ENCODE measurements at regions not wholly inside any gene's neighbourhood (a gene's known extent, or its start where the extent isn't known, plus 50 kb on each side); places are given as distances from the start of the nearest gene placed in this dataset.
A peak's percentile ranks its signal among the peaks of the same experiment; 100 is the strongest.

DNA sequence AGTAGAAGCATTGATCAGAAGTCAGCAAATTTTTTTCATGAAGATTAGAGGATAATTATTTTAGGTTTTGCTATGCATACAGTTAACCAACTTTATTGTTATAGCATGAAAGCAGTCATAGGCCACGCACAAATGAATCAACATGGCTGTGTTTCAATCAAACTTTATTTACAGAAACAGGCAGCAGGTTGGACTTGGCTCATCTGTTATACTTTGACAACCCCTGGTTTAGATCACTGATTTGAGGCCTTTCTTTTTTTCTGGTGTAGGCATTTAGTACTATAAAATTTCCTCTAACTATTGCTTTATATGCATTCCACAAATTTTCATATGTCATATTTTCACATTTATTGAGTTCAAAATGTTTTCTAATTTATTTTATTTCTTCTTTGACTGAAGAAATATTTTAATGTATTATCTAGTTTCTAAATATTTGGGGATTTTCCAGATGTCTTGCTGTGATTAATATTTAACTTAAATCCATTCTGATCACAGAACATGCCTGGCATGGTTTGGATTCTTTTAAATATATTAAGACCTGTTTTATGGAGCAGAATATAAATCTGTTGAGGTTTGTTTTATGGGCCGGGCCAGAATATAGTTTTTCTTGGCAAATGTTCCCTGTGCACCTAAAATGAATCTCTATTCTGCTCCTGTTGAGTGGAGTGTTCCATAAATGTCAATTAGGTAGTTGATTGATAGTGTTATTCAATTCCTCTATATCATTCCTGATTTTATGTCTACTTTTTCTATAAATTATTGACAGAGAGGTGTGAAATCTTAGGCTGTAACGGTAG is 116.3 kb upstream of the KLHL29 start:
- no peaks in the 10 kb centered on the region for H3K9me3 ChIP-seq (ENCODE audit: control insufficient read depth, low read length)
- no peak overlapping the region for H3K4me3 ChIP-seq (ENCODE audit: low read length)
- DNase-seq (ENCODE audit: low read depth), result no peak
- H3K27me3 ChIP-seq (replicated peaks; ENCODE audit: control insufficient read depth, insufficient read depth, low read length), result no peaks in the 10 kb centered on the region
- H3K9ac ChIP-seq (ENCODE audit: low read length), result no peak overlapping the region
- no peaks in the 10 kb centered on the region for H3K36me3 ChIP-seq (ENCODE audit: control insufficient read depth, insufficient read depth, low read length, severe bottlenecking)
- H3K4me1 ChIP-seq (ENCODE audit: control insufficient read depth, insufficient read depth, low read length), result peaks cover 3% of the 10 kb centered on the region

DNA sequence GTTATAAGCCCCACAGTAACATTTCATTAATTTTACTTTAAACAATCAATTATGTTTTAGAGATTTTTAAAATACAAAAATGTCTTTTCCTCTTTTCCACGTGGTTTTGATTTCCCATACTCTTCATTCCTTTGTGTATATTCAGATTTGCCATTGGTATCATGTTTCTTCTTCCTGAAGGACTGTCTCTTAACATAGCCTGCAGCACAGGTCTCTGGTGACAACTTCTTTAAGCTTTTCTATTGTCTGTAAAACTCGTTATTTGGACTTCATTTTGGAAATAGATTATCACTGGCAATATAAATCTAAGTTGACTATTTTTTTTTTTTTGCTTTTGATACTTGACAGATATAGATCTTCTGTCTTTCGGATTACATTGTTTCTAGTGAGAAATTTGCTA is 115.2 kb upstream of the KLHL29 start:
- no peaks in the 10 kb centered on the region for H3K36me3 ChIP-seq (ENCODE audit: control insufficient read depth, insufficient read depth, low read length, severe bottlenecking)
- H3K4me3 ChIP-seq (ENCODE audit: low read length), result no peak overlapping the region
- DNase-seq (ENCODE audit: low read depth), result peak; percentile 72
- no peaks in the 10 kb centered on the region for H3K9me3 ChIP-seq (ENCODE audit: control insufficient read depth, low read length)
- no peaks in the 10 kb centered on the region for H3K27me3 ChIP-seq (replicated peaks; ENCODE audit: control insufficient read depth, insufficient read depth, low read length)
- H3K9ac ChIP-seq (ENCODE audit: low read length), result no peak overlapping the region
- no peaks in the 10 kb centered on the region for H3K4me1 ChIP-seq (ENCODE audit: control insufficient read depth, insufficient read depth, low read length)

DNA sequence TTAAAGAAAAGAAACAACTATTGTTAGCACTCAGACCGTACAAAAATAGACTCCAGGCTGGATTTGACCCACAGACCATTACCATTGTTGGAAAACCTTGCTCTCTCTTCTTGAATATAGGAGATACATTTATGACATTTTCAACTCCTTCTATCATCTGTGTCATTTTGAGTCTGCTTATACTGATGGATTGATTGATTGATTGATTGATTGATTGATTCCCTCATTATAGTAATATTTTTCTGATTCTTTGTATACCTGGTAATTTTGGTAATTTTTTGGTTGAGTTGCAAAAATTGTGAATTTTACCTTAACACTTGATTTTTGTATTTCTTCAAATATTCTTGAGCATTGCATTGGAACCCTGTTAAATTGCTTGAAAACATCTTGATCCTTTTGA is 114.2 kb upstream of the KLHL29 start:
- H3K9ac ChIP-seq (ENCODE audit: low read length), result no peak overlapping the region
- H3K9me3 ChIP-seq (ENCODE audit: control insufficient read depth, low read length), result no peaks in the 10 kb centered on the region
- no peaks in the 10 kb centered on the region for H3K27me3 ChIP-seq (replicated peaks; ENCODE audit: control insufficient read depth, insufficient read depth, low read length)
- H3K36me3 ChIP-seq (ENCODE audit: control insufficient read depth, insufficient read depth, low read length, severe bottlenecking), result no peaks in the 10 kb centered on the region
- no peaks in the 10 kb centered on the region for H3K4me1 ChIP-seq (ENCODE audit: control insufficient read depth, insufficient read depth, low read length)
- H3K4me3 ChIP-seq (ENCODE audit: low read length), result no peak overlapping the region
- DNase-seq (ENCODE audit: low read depth), result no peak

DNA sequence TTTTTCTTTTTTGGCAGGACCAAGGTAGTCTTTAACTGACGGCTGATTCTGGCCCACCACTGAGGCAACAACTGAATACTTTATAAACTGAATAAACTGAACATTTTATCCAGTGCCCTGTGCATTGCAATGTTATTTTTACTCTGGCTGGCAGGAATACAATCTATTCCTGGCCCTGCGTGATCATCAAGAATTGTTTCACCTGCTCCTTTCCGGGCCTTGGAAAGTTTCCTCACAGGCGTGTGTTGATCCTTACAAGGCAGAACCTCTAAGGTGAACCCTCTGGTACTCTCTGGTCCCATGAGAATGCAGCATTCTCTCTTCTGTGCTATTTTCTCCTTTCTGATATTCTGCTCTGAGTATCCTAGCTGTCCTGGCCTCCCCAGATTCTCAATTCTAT is 113.7 kb upstream of the KLHL29 start:
- Histone ChIP-seq H3K4me3 (ENCODE audit: low read length) (no peak overlapping the region), H3K4me1 (ENCODE audit: control insufficient read depth, insufficient read depth, low read length) (no peaks in the 10 kb centered on the region), H3K9ac (ENCODE audit: low read length) (no peak overlapping the region), H3K36me3 (ENCODE audit: control insufficient read depth, insufficient read depth, low read length, severe bottlenecking) (no peaks in the 10 kb centered on the region), H3K9me3 (ENCODE audit: control insufficient read depth, low read length) (no peaks in the 10 kb centered on the region), H3K27me3 (replicated peaks; ENCODE audit: control insufficient read depth, insufficient read depth, low read length) (no peaks in the 10 kb centered on the region)
- no peak for DNase-seq (ENCODE audit: low read depth)

DNA sequence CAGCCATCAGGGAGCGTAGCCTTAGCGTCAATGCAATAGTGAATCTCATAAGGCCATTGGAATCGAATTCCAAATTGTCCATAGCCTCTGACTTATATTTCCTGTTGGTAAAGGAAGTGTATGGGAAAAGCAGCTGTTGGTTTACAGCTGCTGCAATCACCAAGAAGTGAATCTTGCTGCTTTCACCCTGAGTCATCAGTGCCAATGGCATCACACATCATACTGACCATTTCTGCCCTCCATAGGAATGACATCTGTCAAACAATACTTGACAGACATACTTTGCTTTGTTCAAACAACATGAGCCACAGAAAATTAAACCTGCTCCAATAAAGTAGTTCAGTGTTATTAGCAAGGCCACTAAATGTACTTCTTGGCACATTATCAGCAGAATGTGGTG is 111.2 kb upstream of the KLHL29 start:
- Histone ChIP-seq H3K36me3 (ENCODE audit: control insufficient read depth, insufficient read depth, low read length, severe bottlenecking) (no peaks in the 10 kb centered on the region), H3K27me3 (replicated peaks; ENCODE audit: control insufficient read depth, insufficient read depth, low read length) (peaks cover 3% of the 10 kb centered on the region), H3K9ac (ENCODE audit: low read length) (no peak overlapping the region), H3K4me1 (ENCODE audit: control insufficient read depth, insufficient read depth, low read length) (no peaks in the 10 kb centered on the region), H3K4me3 (ENCODE audit: low read length) (no peak overlapping the region), H3K9me3 (ENCODE audit: control insufficient read depth, low read length) (no peaks in the 10 kb centered on the region)
- DNase-seq (ENCODE audit: low read depth), result peak; percentile 11

DNA sequence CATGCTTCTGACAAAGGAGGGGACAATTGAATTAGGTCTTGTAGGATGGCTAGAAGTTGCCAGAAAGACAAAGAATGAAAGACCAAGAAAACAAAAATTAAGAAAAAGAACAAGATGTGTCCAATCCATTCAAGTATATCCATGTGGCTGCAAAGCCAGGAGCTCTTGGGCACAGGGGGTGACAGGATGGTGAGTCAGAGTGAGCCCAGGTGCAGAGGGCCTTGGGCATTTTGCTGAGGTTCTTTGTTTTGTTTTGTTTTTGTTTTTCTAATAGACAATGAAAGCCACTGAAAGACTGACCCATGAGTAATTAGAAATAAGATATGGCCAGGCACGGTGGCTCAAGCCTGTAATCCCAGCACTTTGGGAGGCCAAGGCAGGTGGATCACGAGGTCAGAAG is 104.6 kb upstream of the KLHL29 start:
- Histone ChIP-seq H3K4me3 (ENCODE audit: low read length) (no peak overlapping the region), H3K4me1 (ENCODE audit: control insufficient read depth, insufficient read depth, low read length) (no peaks in the 10 kb centered on the region), H3K9ac (ENCODE audit: low read length) (no peak overlapping the region), H3K9me3 (ENCODE audit: control insufficient read depth, low read length) (no peaks in the 10 kb centered on the region), H3K36me3 (ENCODE audit: control insufficient read depth, insufficient read depth, low read length, severe bottlenecking) (no peaks in the 10 kb centered on the region), H3K27me3 (replicated peaks; ENCODE audit: control insufficient read depth, insufficient read depth, low read length) (peaks cover 3% of the 10 kb centered on the region)
- DNase-seq (ENCODE audit: low read depth), result no peak

DNA sequence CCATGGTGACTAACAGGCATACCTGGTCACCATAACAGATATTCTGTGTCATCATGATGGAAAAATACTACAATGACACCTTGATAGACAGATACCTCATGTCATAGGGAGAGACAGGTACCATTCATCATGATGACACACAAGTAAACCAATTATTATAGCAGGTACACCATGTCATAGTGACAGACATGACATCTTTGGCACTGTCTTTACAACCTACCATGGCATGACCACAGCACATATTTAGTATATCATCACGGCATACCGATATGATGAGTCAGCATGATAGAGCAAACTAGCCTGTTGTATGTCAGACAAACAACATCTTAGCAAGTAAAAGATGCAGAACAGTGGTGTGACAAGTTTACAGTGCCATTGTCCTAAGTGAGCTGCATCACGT is 101.3 kb upstream of the KLHL29 start:
- Histone ChIP-seq H3K9me3 (ENCODE audit: control insufficient read depth, low read length) (no peaks in the 10 kb centered on the region), H3K4me1 (ENCODE audit: control insufficient read depth, insufficient read depth, low read length) (peaks cover 25% of the 10 kb centered on the region), H3K4me3 (ENCODE audit: low read length) (no peak overlapping the region), H3K36me3 (ENCODE audit: control insufficient read depth, insufficient read depth, low read length, severe bottlenecking) (no peaks in the 10 kb centered on the region), H3K9ac (ENCODE audit: low read length) (no peak overlapping the region), H3K27me3 (replicated peaks; ENCODE audit: control insufficient read depth, insufficient read depth, low read length) (no peaks in the 10 kb centered on the region)
- no peak for DNase-seq (ENCODE audit: low read depth)

DNA sequence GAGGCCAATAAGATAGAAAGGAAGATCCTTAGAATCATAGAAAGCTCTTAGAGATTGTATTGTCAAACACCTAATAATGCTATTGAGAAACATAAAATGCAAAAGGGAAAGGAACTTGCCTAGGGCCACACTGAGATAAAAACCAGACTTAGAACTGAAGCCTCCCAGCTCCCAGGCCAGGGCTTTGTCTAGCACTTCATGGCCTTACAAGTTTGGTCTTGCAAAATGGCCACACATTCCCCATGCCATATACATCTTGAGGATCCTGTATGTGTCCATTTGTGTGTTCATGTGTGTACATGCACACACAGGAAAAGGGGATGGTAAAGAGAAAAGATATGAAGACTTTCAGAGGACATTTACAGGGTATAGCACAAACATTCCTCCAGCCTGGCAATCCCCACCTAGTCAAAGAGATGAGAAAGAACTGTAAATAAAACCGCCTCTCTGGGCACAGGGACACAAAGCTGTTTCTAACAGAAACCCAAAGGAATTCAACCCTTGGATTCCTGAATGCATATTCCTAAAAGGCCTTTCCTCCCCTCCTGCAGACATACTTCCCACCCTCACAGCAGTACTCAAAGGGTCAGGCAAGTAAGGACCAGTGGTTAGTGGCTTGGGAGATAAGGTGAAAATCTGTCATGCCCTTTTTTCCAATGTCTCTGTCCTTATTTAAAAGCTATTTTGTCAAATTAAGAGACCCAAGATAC is 99.7 kb upstream of the KLHL29 start:
- Histone ChIP-seq H3K36me3 (ENCODE audit: control insufficient read depth, insufficient read depth, low read length, severe bottlenecking) (no peaks in the 10 kb centered on the region), H3K4me1 (ENCODE audit: control insufficient read depth, insufficient read depth, low read length) (peaks cover 25% of the 10 kb centered on the region), H3K4me3 (ENCODE audit: low read length) (no peak overlapping the region), H3K9me3 (ENCODE audit: control insufficient read depth, low read length) (no peaks in the 10 kb centered on the region), H3K27me3 (replicated peaks; ENCODE audit: control insufficient read depth, insufficient read depth, low read length) (no peaks in the 10 kb centered on the region), H3K9ac (ENCODE audit: low read length) (no peak overlapping the region)
- no peak for DNase-seq (ENCODE audit: low read depth)

DNA sequence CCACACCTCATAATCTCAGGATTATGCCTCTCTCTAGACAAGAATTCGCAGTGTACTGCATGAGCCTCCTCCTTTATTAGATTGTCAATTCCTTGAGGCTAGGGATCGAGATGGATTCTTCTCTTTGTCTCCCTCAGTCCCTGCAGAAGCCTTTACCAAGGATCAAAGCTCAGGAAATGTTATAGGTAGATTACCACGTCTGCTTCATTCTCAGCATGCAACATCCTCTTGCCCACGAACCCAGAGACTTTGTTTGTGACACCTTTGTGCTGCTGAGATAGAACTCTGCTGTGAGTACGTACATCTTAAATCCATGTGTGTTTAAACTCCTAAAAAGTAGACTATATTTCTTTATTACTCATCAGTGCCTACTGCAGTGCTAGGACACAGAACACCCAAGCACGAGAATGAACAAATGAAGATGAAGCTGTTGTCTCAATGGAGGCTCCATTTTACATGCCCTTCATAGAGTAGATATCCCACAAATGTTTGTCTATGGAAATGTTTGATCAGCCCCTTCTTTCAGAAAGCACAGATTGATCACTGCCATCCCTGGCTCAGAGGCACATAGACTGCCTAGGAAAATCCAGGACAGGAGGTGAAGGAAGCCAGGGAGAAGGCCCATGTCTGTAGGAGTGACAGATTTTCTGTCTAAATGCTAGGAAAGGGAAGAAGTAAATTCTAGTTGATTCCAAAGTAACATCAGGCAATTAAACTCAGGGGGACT is 98.8 kb upstream of the KLHL29 start:
- H3K4me3 ChIP-seq (ENCODE audit: low read length), result no peak overlapping the region
- DNase-seq (ENCODE audit: low read depth), result no peak
- no peaks in the 10 kb centered on the region for H3K27me3 ChIP-seq (replicated peaks; ENCODE audit: control insufficient read depth, insufficient read depth, low read length)
- H3K4me1 ChIP-seq (ENCODE audit: control insufficient read depth, insufficient read depth, low read length), result peaks cover 27% of the 10 kb centered on the region
- H3K9ac ChIP-seq (ENCODE audit: low read length), result peak overlapping the region; percentile 63
- H3K36me3 ChIP-seq (ENCODE audit: control insufficient read depth, insufficient read depth, low read length, severe bottlenecking), result no peaks in the 10 kb centered on the region
- H3K9me3 ChIP-seq (ENCODE audit: control insufficient read depth, low read length), result no peaks in the 10 kb centered on the region

DNA sequence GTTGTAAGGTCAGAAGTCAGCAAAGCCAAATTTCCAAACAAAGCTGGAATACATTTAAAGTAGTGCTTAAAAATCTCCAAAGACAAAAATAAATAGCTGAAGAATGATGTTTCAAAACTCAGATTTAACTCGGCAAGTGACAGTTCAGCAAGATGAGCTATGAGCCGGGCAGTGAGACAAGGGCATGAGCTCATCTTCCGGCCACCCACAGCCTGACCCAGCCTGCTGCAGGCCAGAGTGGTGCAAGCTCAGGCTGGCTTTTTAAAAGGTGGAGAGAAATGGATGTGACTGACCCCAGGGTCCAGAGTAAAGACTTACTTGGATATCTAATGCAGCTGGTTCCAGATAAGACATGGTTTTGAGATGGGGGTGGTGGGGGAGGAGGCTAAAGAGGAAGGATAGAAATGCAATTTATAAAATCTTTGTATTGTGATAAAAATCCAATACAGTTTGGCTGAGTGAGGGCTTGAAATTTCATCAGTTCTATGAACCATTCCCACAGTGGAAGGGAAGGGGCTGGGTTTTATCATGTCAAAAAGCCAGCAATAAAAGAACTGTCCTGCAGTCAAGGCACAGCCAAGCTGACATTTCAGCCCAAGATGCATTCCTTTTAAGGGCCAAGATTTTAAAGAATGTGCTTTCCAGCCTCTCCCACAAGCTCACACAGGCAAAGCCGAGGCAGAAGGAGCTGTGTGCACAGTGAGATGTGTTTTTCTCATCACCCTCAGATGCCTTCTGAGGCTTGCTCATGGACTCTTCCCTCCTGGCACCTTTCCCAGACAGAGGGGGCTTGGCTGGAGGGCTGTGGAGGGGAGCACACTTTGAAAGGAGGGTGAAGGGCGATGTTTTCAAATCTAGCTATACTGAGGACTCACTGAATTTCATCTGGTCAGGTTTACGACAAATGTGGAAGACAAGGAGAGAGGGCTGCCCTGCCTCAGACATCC is 97.9 kb upstream of the KLHL29 start:
- H3K9ac ChIP-seq (ENCODE audit: low read length), result peak overlapping the region; percentile 63
- no peaks in the 10 kb centered on the region for H3K27me3 ChIP-seq (replicated peaks; ENCODE audit: control insufficient read depth, insufficient read depth, low read length)
- peak; percentile 87 for DNase-seq (ENCODE audit: low read depth)
- no peaks in the 10 kb centered on the region for H3K9me3 ChIP-seq (ENCODE audit: control insufficient read depth, low read length)
- peaks cover 35% of the 10 kb centered on the region for H3K4me1 ChIP-seq (ENCODE audit: control insufficient read depth, insufficient read depth, low read length)
- H3K4me3 ChIP-seq (ENCODE audit: low read length), result no peak overlapping the region
- H3K36me3 ChIP-seq (ENCODE audit: control insufficient read depth, insufficient read depth, low read length, severe bottlenecking), result no peaks in the 10 kb centered on the region
